GM19035 (cell line): ENCODE measurements at regions not wholly inside any gene's neighbourhood (a gene's known extent, or its start where the extent isn't known, plus 50 kb on each side); places are given as distances from the start of the nearest gene placed in this dataset.
A peak's percentile ranks its signal among the peaks of the same experiment; 100 is the strongest.
"Not testable (repeated sequence)": the region's sequence is repeated elsewhere in the genome, so short reads cannot be mapped to it uniquely, and the experiment has no call there.

Source experiments
- ATAC-seq: cut with Tn5 transposase; IDR thresholded peaks from one replicate; pipeline ENCODE4 v1.9.1; 2021; ENCODE audit not compliant: unreplicated experiment

DNA sequence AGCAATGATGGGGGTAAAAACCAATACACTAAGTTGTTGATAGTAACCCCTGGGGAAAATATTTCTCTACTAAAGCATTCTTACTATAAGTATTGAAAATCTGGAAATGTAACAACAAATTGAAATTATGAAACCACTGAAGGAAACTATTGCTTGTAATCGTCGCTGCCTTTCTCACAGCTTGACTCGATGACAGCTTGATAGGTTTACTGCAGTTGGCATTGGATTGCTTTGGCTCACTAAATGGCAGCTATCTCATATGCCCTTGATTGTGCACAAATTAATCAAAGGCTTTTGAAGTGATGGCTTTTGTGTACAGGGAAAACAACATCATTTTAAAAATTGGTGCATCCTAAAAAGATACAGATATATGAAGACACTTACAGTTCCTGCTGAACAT lies 419.6 kb upstream of the TENM3 start:
- no peak for ATAC-seq

- ATAC-seq, result no peak
Measured at GRCh38 chr4:181825564-181825963, 417.6 kb upstream of the TENM3 start.

GRCh38 chr4:181827246-181827645 lies 416.0 kb upstream of the TENM3 start:
- ATAC-seq, result no peak

GRCh38 chr4:181830404-181831035 lies 412.7 kb upstream of the TENM3 start:
- peak; percentile 76 for ATAC-seq

GRCh38 chr4:181834071-181834470 lies 409.1 kb upstream of the TENM3 start:
- ATAC-seq, result no peak

- ATAC-seq, result no peak
Measured at GRCh38 chr4:181835348-181835747, 407.9 kb upstream of the TENM3 start.

DNA sequence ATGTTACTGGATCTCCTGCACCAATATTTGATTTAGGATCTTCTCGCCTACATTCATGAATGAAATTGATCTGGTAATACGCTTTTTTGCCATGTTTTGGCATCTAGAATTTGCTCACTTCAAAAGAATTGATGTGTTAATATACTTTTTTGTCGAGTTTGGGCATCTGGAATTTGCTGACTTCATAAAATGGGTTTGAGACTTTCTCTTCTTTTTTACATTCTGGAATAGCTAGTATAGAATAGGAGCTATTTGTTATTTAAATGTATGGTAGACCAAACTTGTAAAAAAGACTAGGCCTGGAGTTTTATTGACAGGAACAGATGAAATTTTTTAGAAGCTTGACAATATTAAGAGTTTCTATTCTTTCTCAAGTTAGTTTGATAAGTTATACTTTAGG lies 404.9 kb upstream of the TENM3 start:
- no peak for ATAC-seq

DNA sequence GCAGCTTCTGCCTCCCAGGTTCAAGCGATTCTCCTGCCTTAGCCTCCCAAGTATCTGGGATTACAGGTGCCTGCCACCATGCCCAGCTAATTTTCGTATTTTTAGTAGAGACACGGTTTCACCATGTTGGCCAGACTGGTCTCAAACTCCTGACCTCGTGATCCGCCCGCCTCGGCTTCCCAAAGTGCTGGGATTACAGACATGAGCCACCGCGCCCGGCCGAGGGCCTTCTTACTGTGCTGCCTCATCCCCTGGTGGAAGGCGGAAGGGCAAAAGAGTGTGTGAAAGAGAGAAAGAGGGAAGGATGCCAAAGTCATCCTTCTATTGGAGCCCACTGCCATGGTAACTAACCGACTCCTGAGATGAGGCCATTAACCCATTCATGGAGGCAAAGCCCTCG lies 399.4 kb upstream of the TENM3 start:
- not testable (repeated sequence) for ATAC-seq

DNA sequence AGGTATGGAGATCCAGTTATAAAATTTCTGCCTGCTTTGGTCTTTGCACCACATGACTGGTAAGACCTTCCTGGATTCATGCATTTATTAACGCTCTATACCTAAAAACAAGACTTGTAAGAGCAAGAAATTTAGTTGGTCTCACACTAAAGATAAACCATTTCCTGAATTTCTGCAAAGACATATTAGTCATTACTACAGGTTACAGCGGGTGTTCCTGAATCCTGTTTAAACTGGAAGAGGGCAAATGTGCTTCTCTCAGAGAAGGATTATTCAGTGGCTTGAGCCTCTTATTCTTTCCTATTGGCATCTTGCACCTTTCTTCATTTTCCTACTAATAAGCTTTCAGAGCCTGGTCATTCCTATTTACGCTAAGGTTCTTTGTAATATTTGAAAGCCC lies 397.6 kb upstream of the TENM3 start:
- ATAC-seq, result no peak

DNA sequence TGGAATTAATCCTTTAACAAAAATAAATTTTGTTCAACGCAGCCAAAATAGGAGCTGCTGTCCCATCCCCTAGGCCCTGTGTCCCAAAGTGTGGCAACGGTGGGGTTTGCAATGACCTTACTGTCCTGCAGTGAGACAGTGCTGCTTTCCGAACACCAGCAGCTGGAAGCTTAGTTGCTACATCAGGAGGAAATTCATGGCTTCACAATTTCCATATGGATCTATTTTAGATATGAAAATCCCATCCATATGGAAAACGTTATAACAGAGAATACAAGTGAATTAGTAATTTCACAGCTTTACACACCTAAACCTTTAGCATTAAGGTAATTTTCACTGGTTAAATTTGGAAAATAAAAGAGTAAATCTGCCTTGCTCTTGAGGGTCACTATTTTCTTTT lies 396.3 kb upstream of the TENM3 start:
- no peak for ATAC-seq

DNA sequence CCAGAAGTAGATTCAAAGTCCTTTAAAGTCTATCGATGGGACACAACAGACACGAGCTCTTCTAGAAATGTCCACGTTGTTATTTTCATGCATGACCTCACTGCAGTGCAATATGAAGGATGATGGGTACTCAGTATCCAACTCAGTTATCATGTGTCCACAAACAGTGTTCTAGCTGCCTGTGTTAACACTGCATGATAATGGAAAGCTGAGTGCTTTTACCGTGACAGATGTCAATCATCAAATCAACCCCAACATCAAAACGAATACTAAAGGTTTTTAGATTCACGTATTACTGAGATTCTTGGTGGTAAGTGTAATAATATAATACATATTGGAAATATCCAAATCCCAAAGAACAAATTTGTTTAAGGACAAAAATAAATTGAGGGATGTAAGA lies 394.8 kb upstream of the TENM3 start:
- no peak for ATAC-seq

DNA sequence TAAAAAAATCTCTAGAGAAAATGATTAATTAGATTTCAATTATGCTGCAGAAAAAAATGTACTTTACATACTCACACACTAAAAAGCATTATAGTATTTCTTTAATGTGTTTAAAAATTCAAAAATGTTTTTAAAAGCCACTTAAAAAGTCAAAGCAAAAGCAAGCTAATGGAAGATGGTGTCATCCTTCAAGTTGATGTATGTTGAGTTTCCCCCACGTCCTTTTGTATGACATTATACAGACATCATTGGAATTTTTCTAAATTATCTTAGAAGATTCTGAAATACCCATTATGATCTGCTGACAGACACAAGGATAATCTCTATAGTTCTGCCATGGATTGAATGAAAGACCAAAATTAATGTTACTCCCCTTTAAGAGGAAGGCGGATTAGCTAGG lies 393.7 kb upstream of the TENM3 start:
- no peak for ATAC-seq

DNA sequence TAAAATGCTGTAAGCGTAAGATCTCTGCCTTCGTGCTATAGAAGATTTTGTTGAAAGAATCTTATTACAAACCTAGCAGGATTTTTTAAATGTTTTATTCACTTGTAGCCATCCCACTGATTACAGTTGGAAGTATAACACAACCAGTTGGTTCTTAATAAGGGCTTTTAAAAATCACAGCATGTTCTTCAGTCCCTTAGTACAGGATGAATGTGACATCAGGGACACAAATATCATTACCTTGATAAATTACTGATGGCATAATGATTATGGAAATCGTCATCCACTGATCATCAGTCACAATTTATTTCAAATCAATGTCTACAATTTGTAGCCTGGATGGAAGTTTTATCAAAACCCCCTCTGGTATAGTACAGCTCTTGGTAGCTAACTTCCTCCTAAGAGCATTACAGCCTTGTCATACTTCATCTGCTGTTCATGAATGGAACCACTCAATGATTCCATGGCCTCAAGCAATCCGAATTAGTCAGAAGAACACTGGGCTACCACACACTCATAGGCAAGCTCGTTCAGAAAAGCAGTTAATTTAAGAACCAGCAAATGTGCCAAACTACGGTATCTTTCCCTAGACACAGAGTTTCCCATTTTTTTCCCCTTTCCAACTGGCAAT lies 389.2 kb upstream of the TENM3 start:
- ATAC-seq, result no peak

GRCh38 chr4:181855307-181855706 lies 387.9 kb upstream of the TENM3 start:
- no peak for ATAC-seq

DNA sequence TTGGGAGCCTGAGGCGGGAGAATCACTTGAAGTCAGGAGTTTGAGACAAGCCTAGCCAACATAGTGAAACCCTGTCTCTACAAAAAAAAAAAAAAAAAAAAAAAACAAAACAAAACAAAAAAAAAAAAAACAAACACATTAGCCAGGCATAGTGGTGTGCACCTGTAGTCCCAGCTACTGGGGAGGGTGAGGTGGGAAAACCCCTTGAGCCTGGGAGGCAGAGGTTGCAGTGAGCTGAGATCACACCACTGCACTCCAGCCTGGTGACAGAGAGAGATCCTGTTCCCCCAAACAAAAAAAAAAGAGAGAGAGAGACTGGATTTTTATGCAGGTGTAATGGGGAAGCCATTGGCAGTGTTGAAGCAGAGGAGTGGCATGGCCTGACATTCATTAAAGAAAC lies 385.7 kb upstream of the TENM3 start:
- not testable (repeated sequence) for ATAC-seq

DNA sequence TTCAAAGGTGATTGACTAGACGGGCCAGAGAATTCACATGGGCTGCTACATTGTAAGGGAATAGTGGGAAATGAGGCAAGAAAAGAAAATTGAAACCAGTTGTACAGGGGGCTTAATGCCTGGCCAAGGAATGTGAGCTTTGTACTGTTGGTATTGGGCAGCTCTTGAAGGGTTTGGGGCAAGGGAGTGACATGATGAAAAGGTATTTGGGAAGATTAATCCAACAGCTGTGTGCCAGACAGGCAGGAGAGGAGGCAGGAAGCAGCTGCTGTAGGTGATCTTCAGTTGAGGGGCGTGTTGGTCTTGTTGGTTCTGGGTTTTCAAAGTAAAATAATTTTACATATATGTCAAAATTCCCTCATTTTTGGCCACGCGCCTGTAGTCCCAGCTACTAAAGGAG lies 384.5 kb upstream of the TENM3 start:
- no peak for ATAC-seq

GRCh38 chr4:181859439-181859838 lies 383.8 kb upstream of the TENM3 start:
- ATAC-seq, result no peak

- no peak for ATAC-seq
Measured at GRCh38 chr4:181860157-181860556, 383.0 kb upstream of the TENM3 start.

DNA sequence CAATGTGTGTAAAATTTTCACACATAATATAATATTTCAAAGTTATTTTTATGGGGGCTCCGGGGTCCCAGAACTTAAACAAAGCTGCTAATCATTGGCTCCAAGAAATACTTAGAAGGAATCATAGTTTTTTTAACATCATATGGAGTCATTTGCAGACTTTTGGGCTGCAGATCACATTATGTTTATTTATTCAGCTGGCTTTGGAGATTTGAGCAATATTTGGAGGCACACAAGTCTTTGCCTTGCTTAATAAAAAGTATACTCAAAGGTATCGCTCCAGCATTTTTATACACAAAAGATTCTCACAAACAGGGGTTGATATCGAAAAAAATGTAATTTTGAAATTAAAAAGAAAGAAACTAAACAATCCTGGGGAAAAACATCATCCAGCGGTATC lies 382.5 kb upstream of the TENM3 start:
- ATAC-seq, result no peak

DNA sequence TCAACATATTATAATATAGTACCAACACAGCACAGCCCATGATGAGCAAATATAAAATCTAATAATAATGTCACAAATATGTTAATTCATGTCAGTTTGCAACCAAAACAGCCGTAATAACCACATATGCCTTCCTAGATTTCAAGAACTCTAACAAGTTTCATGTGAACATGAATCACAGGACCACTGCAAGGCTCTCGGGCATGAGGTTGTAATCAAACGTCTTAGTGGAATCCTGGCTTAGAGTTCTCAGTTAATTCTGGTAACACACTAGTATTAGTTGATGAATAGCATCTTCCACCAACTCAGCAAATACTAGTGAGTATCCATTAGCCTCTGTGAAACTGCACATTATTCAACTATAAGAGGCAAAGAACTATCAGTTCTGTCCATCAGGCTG lies 379.3 kb upstream of the TENM3 start:
- ATAC-seq, result no peak

GRCh38 chr4:181870326-181870725 lies 372.9 kb upstream of the TENM3 start:
- ATAC-seq, result no peak

DNA sequence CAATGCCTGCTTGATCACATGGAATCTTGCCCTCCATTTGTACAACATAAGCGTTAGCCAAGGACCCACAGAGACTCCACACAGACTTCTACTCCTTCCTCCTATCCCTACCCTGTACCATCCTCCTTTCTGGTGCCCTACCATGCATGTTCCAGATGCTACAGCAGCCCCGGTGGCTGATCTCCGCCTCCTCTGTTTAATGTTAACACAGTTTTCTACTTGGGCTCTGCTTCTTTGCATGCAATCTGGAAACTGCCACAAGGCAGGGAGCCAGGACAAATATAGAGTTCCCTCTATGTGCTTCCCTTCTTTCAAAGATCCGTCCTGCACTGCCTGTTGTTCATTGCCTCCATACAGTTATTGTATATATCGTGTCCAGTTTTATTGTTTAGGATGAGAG lies 368.6 kb upstream of the TENM3 start:
- ATAC-seq, result no peak

DNA sequence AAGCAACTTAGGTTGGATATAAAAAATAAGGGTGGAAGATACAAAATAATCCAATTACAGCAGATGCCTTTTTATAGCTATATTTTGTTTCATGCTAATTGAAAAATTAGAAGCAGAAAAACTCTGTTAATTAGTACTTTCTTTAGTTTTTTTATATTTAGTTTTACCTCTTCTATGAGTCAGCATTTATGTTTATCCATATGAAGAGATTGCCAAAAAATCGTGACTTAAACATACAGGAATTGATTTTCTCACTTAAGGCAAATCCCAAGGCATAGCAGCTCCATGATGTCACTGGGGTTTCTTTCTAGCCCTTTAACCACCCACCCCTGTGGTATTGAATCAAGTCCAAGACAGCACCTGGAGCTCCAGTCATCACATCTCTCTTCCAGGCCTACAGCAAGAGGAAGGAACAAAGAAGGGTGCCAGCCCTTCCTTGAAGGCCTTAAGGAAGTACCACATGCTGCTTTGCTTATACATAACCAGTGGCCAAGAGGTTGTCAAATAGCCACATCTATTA lies 365.8 kb upstream of the TENM3 start:
- ATAC-seq, result no peak
